Activated CD8-positive, alpha-beta memory T cell treated with anti-CD3 and anti-CD28 coated beads, Interleukin-2, amount 50 U/mL, for 1 hour (primary cell): ENCODE measurements at regions not wholly inside any gene's neighbourhood (a gene's known extent, or its start where the extent isn't known, plus 50 kb on each side); places are given as distances from the start of the nearest gene placed in this dataset.
"Not testable (repeated sequence)": the region's sequence is repeated elsewhere in the genome, so short reads cannot be mapped to it uniquely, and the experiment has no call there.

Source experiments
- DNase-seq: peaks from one replicate; pipeline ENCODE4 v3.0.0-alpha.2; 2020; ENCODE audit errors: extremely low read depth

DNA sequence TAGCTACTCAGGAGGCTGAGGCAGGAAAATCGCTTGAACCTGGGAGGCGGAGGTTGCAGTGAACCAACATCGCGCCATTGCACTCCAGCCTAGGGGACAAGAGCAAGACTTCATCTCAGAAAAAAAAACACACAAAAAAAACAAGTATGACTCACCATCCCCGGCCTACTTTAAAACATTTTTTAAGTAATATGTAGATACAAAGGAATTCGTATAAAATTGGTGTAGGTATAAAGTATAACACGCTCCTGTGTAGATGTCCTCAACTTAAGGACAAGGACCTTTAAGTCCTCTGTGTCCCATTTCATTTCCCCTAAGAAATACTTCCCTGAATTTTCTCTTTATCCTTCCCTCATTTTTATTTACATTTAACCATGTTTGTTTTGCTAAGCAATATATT is 73.4 kb upstream of the PKN2 start:
- no peak for DNase-seq

DNA sequence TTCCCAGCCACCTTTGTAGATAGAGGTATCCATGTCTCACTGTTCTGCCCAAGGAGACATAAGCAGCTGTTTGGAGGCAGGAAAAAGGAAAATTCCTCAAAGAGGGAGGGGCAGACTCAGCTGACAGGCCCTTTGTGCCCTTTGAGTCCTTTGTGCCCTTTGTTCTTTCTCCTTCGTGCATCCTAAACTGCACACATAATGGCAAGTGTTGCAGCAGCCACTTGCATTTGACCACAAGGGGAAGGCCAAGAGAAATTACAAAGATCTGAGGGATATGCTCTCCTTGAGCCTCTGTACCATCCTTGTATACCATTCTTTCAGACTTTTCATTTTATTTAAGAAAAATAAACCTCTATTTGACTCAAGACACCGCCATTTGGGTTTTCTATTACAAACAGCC is 71.8 kb upstream of the PKN2 start:
- no peak for DNase-seq

DNA sequence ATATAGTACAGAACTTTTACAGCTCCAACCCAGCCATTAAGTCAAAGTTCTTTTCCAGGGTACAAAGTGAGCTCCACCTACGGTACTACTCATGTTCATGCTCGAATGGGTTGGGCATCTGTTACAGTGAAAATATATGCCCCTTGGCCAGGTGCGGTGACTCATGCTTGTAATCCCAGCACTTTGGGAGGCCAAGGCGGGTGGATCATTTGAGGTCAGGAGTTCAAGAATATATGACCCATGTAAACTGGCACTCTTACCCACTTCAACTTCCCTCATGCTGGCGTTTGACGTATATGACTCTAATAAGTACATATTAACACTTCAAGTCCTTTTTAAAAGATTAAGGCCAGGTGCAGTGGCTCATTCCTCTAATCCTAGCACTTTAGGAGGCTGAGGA is 71.3 kb upstream of the PKN2 start:
- DNase-seq, result no peak

DNA sequence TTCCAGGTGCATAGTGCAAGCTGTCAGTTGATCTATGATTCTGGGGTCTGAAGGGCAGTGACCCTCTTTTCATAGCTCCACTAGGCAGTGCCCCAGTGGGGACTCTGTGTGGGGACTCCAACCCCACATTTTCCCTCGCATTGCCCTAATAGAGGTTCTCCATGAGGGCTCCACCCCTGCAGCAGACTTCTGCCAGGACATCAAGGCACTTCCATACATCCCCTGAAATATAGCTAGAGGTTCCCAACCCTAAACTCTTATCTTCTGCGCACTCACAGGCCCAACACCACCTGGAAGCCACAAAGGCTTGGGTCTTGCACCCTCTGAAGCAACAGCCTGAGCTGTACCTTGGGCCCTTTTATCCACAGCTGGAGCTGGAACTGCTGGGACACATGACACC is 65.7 kb upstream of the PKN2 start:
- no peak for DNase-seq

DNA sequence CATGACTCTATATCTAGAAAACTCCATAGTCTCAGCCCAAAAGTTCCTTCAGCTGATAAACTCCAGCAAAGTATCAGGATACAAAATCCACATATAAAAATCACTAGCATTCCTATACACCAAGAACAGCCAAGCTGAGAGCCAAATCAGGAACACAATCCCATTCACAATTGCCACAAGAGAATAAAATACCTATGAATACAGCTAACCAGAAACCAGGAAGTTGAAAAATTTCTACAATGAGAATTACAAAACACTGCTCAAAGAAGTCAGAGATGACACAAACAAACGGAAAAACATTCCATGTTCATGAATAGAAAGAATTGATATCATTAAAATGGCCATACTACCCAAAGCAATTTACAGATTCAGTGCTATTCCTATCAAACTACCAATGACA is 61.0 kb upstream of the PKN2 start:
- DNase-seq, result not testable (repeated sequence)
